Caco-2 (cell line): ENCODE measurements at regions not wholly inside any gene's neighbourhood (a gene's known extent, or its start where the extent isn't known, plus 50 kb on each side); places are given as distances from the start of the nearest gene placed in this dataset.

ENCODE experiments used
- BruUV-seq: library from RNA; stranded (reverse); fragments of 400-500 nt; replicated peaks from 2 replicates; lab custom pipeline; 2021; lab: Mats Ljungman, UMichigan
- CTCF ChIA-PET: fragments of 300-600 bp; sonication (Branson Sonifier 250); formaldehyde crosslinking; loops from one replicate; lab custom pipeline; 2022; ENCODE audit warnings: antibody characterized with exemption; lab: Charles Lee
- POLR2A ChIA-PET: fragments of 300-600 bp; sonication (Branson Sonifier 250); formaldehyde crosslinking; loops from one replicate; lab custom pipeline; 2022; ENCODE audit warnings: antibody characterized with exemption; lab: Charles Lee
- DNase-seq, 2 experiments: peaks; one replicate each; pipeline versions ENCODE4 v3.0.0 to v3.0.0-alpha.2; 2020 to 2022
- H3K27me3 ChIP-seq: replicated peaks from 2 replicates; pipeline ENCODE4 v1.6.0; 2011; ENCODE audit warnings: low read length; ENCODE audit not compliant: control insufficient read depth, insufficient read depth
- H3K36me3 ChIP-seq: 2 replicates; pipeline ENCODE4 v1.5.1; 2011; ENCODE audit warnings: low read length; ENCODE audit not compliant: control insufficient read depth, insufficient read depth
- H3K4me1 ChIP-seq: fragments of 250-450 bp; sonication (Bioruptor Pico); 2 replicates; pipeline ENCODE4 v1.5.1; 2020; ENCODE audit warnings: mild to moderate bottlenecking
- H3K4me3 ChIP-seq: 2 replicates; pipeline ENCODE4 v1.5.1; 2011; ENCODE audit warnings: low read depth, mild to moderate bottlenecking, control low read depth, low read length
- H3K9me3 ChIP-seq: fragments of 250-450 bp; sonication (Bioruptor Pico); 2 replicates; pipeline ENCODE4 v1.5.1; 2020; ENCODE audit warnings: mild to moderate bottlenecking, moderate library complexity
- H3K27ac Mint-ChIP-seq: one replicate; pipeline ENCODE4 v1.8.0; 2022; ENCODE audit warnings: mixed read lengths; ENCODE audit not compliant: unreplicated experiment
- H3K27me3 Mint-ChIP-seq: one replicate; pipeline ENCODE4 v1.8.0; 2022; ENCODE audit warnings: mixed read lengths; ENCODE audit not compliant: insufficient read depth, unreplicated experiment
- H3K36me3 Mint-ChIP-seq: one replicate; pipeline ENCODE4 v1.8.0; 2022; ENCODE audit warnings: mild to moderate bottlenecking, mixed read lengths; ENCODE audit not compliant: insufficient read depth, unreplicated experiment
- H3K4me1 Mint-ChIP-seq: one replicate; pipeline ENCODE4 v1.8.0; 2022; ENCODE audit warnings: low read depth, mixed read lengths; ENCODE audit not compliant: unreplicated experiment
- H3K4me3 Mint-ChIP-seq: one replicate; pipeline ENCODE4 v1.8.0; 2022; ENCODE audit warnings: mild to moderate bottlenecking, moderate library complexity, mixed read lengths; ENCODE audit not compliant: unreplicated experiment
- H3K9me3 Mint-ChIP-seq: one replicate; pipeline ENCODE4 v1.8.0; 2022; ENCODE audit warnings: mixed read lengths; ENCODE audit not compliant: unreplicated experiment
- CTCF ChIP-seq, 2 experiments: fragments of 200-600 bp in 1 of 2; IDR thresholded peaks; 1 replicate in 1 of 2; 2 replicates in 1 of 2; pipeline versions ENCODE4 v1.5.1 to v1.8.0; 2011 to 2022; ENCODE audit warnings: antibody characterized with exemption in 1 of 2, control low read depth in 1 of 2, inconsistent platforms in 1 of 2, low read depth in 1 of 2, low read length in 1 of 2, mild to moderate bottlenecking in 1 of 2, moderate library complexity in 1 of 2; ENCODE audit not compliant: insufficient read depth in 1 of 2, severe bottlenecking in 1 of 2, unreplicated experiment in 1 of 2
- intact Hi-C: fragments of 100-400 bp; cut with micrococcal nuclease; formaldehyde crosslinking; loops from one replicate; pipeline ENCODE4 v1.10.0; 2022; ENCODE audit not compliant: unreplicated experiment

GRCh38 chr6:133047065-133047665, 194.0 kb upstream of the EYA4 start:
- Mint-ChIP-seq H3K27ac (no peak overlapping the region), H3K4me1 (no peaks in the 10 kb centered on the region), H3K36me3 (no peaks in the 10 kb centered on the region), H3K27me3 (peaks cover 3% of the 10 kb centered on the region), H3K4me3 (no peak overlapping the region), H3K9me3 (no peaks in the 10 kb centered on the region)
- intact Hi-C loops: loop anchor here (10.0 kb wide), 1 partner anchor 468 kb away; no protein-coding TSS in a partner anchor
- Histone ChIP-seq H3K9me3 (no peaks in the 10 kb centered on the region), H3K4me1 (no peaks in the 10 kb centered on the region), H3K4me3 (no peak overlapping the region), H3K36me3 (no peaks in the 10 kb centered on the region), H3K27me3 (no peaks in the 10 kb centered on the region)
- no peak for DNase-seq
- TF ChIP-seq CTCF (IDR thresholded peaks at IDR 0.05; ENCODE audit: insufficient read depth in 1 of 2, low read depth in 1 of 2, low read length in 1 of 2, severe bottlenecking in 1 of 2, unreplicated experiment in 1 of 2): no peak
- BruUV-seq: no TSS peak
- POLR2A ChIA-PET: no interaction called here
- CTCF ChIA-PET: no interaction called here

- no peaks in the 10 kb centered on the region for H3K27me3 ChIP-seq
- no peaks in the 10 kb centered on the region for H3K9me3 Mint-ChIP-seq
- H3K27ac Mint-ChIP-seq: no peak overlapping the region
- H3K4me1 ChIP-seq: no peaks in the 10 kb centered on the region
- BruUV-seq: no TSS peak
- no peak for DNase-seq
- TF ChIP-seq CTCF (IDR thresholded peaks at IDR 0.05; ENCODE audit: insufficient read depth in 1 of 2, low read depth in 1 of 2, low read length in 1 of 2, severe bottlenecking in 1 of 2, unreplicated experiment in 1 of 2): no peak
- H3K4me3 Mint-ChIP-seq: no peak overlapping the region
- ChIA-PET CTCF (no interaction called here), POLR2A (no interaction called here)
- H3K27me3 Mint-ChIP-seq: peaks cover 3% of the 10 kb centered on the region
- H3K4me1 Mint-ChIP-seq: no peaks in the 10 kb centered on the region
- intact Hi-C loops: loop anchor here (10.0 kb wide), 1 partner anchor 467 kb away; no protein-coding TSS in a partner anchor
- H3K4me3 ChIP-seq: no peak overlapping the region
- H3K36me3 Mint-ChIP-seq: no peaks in the 10 kb centered on the region
- no peaks in the 10 kb centered on the region for H3K36me3 ChIP-seq
- no peaks in the 10 kb centered on the region for H3K9me3 ChIP-seq
Measured at GRCh38 chr6:133047706-133048105, 193.5 kb upstream of the EYA4 start.

GRCh38 chr6:133051240-133051639, 189.9 kb upstream of the EYA4 start:
- no peak for DNase-seq
- intact Hi-C loops: no loop called here
- Mint-ChIP-seq H3K36me3 (no peaks in the 10 kb centered on the region), H3K4me1 (no peaks in the 10 kb centered on the region), H3K9me3 (no peaks in the 10 kb centered on the region), H3K4me3 (no peak overlapping the region), H3K27me3 (peaks cover 7% of the 10 kb centered on the region), H3K27ac (no peak overlapping the region)
- no peak for TF ChIP-seq CTCF (IDR thresholded peaks at IDR 0.05; ENCODE audit: insufficient read depth in 1 of 2, low read depth in 1 of 2, low read length in 1 of 2, severe bottlenecking in 1 of 2, unreplicated experiment in 1 of 2)
- Histone ChIP-seq H3K36me3 (no peaks in the 10 kb centered on the region), H3K4me1 (no peaks in the 10 kb centered on the region), H3K9me3 (no peaks in the 10 kb centered on the region), H3K4me3 (no peak overlapping the region), H3K27me3 (no peaks in the 10 kb centered on the region; the same call in 1 of the 2 replicates)
- POLR2A ChIA-PET: no interaction called here
- no TSS peak for BruUV-seq
- CTCF ChIA-PET: no interaction called here
